ENCODE measurements at regions not wholly inside any gene's neighbourhood (a gene's known extent, or its start where the extent isn't known, plus 50 kb on each side); places are given as distances from the start of the nearest gene placed in this dataset.
A peak's percentile ranks its signal among the peaks of the same experiment; 100 is the strongest.

GRCh38 chr5:15131909-15132308, 260.3 kb upstream of the ANKH start:
- Histone ChIP-seq H3K4me1 (replicated peaks in 1 of 4; ENCODE audit: control insufficient read depth in 3 of 4, insufficient read depth in 4 of 4, low read length in 3 of 4) (no peaks in the 10 kb centered on the region), H3K27ac (ENCODE audit: low read depth, low read length) (no peak overlapping the region), H3K36me3 (ENCODE audit: control insufficient read depth in 2 of 4, insufficient read depth in 4 of 4, low read length in 3 of 4) (no peaks in the 10 kb centered on the region), H3K27me3 (replicated peaks in 1 of 4; ENCODE audit: control insufficient read depth in 3 of 4, extremely low read depth in 1 of 4, insufficient read depth in 3 of 4, low read length in 3 of 4) (no peaks in the 10 kb centered on the region), H2BK15ac (ENCODE audit: low read length) (no peak overlapping the region), H4K5ac (ENCODE audit: insufficient read length, low read depth, low read length) (no peak overlapping the region), H4K20me1 (replicated peaks in 1 of 2; ENCODE audit: control insufficient read depth in 1 of 2, insufficient read depth in 2 of 2, low read length in 2 of 2) (no peaks in the 10 kb centered on the region), H3K56ac (replicated peaks; ENCODE audit: insufficient read length, low read depth, low read length) (no peak overlapping the region), H2BK5ac (ENCODE audit: low read depth, low read length) (no peak overlapping the region), H3K4ac (replicated peaks; ENCODE audit: insufficient read length, low read depth, low read length) (no peak overlapping the region), H3K79me1 (ENCODE audit: low read depth, low read length) (no peaks in the 10 kb centered on the region), H3K14ac (ENCODE audit: insufficient read length) (no peak overlapping the region), H3K23me2 (ENCODE audit: low read depth, low read length) (no peaks in the 10 kb centered on the region), H3K4me3 (ENCODE audit: extremely low read depth in 1 of 4, insufficient read depth in 2 of 4, low read depth in 3 of 4, low read length in 4 of 4) (no peak overlapping the region), H2BK20ac (ENCODE audit: low read length) (no peak overlapping the region), H4K8ac (ENCODE audit: extremely low read depth, insufficient read depth, low read length) (peak overlapping the region; percentile 25; the same call in 1 of the 2 replicates), H3K9ac (replicated peaks in 1 of 4; ENCODE audit: extremely low read depth in 1 of 4, low read depth in 3 of 4, low read length in 3 of 4) (no peak overlapping the region), H4K91ac (replicated peaks; ENCODE audit: insufficient read length, low read length) (no peak overlapping the region), H2AK5ac (ENCODE audit: low read depth, low read length) (no peak overlapping the region), H2AFZ (ENCODE audit: low read length) (no peak overlapping the region), H3K23ac (ENCODE audit: insufficient read length) (no peak overlapping the region), H3K4me2 (ENCODE audit: insufficient read depth in 1 of 2, low read depth in 2 of 2, low read length in 2 of 2) (no peak overlapping the region), H2BK12ac (ENCODE audit: low read depth, low read length) (no peak overlapping the region; the same call in 1 of the 2 replicates), H3K79me2 (ENCODE audit: control insufficient read depth in 1 of 2, insufficient read depth in 2 of 2, low read length in 2 of 2) (no peaks in the 10 kb centered on the region), H3K18ac (ENCODE audit: extremely low read depth, low read length) (no peak overlapping the region), H3K9me3 (ENCODE audit: insufficient read depth in 2 of 2, low read depth in 1 of 2, low read length in 1 of 2) (no peaks in the 10 kb centered on the region; a peak in 1 of 4 replicates), H2BK120ac (replicated peaks; ENCODE audit: low read depth, low read length) (no peak overlapping the region)
- DNase-seq (ENCODE audit: low read depth in 1 of 2, low spot score in 2 of 2) (no peak), FAIRE-seq (no peak)
- CTCF ChIA-PET (ENCODE audit: partially characterized antibody) = interaction anchor here (0.7 to 1.4 kb wide), 3 partner anchors 15 to 177 kb away, joined by 3 to 4 read pairs (median 3); no protein-coding TSS in a partner anchor
- POLR2A ChIA-PET (ENCODE audit: partially characterized antibody) = no interaction called here
- 97% methylated on average over 5 of the region's 5 CpGs; no CpG with 5 or more reads in 1 of the 2 experiments for WGBS, 2 experiments (ENCODE audit: extremely low coverage in 1 of 2, insufficient coverage in 1 of 2, insufficient read length in 1 of 2, insufficient replicate concordance in 2 of 2, low coverage in 1 of 2, low lambda C conversion rate in 2 of 2, missing lambda C conversion rate in 1 of 2)
- no peak for TF ChIP-seq SAP30 (IDR thresholded peaks at IDR 0.05; ENCODE audit: insufficient read depth, insufficient replicate concordance, low read length)
- no peak for TF ChIP-seq HDAC2 (IDR thresholded peaks at IDR 0.05; ENCODE audit: borderline replicate concordance in 1 of 2, low read depth in 2 of 2, low read length in 2 of 2)
- no peak for TF ChIP-seq CHD2 (IDR thresholded peaks at IDR 0.05; ENCODE audit: low read length)
- no peak for TF ChIP-seq CBX5 (IDR thresholded peaks at IDR 0.05; ENCODE audit: low read depth, low read length)
- no peak for TF ChIP-seq TAF7 (optimal IDR thresholded peaks at IDR 0.05; ENCODE audit: borderline replicate concordance, low read depth, low read length)
- TF ChIP-seq TAF1 (IDR thresholded peaks at IDR 0.05; ENCODE audit: low read depth, low read length) = no peak
- no peak for TF ChIP-seq BCL11A (IDR thresholded peaks at IDR 0.05; ENCODE audit: low read depth in 2 of 2, low read length in 2 of 2)
- TF ChIP-seq SIN3A (conservative IDR thresholded peaks at IDR 0.05 in 1 of 2, IDR thresholded peaks at IDR 0.05 in 1 of 2; ENCODE audit: low read depth in 1 of 2, low read length in 2 of 2) = no peak
- TF ChIP-seq YY1 (IDR thresholded peaks at IDR 0.05; ENCODE audit: low read depth, low read length) = no peak
- no peak for TF ChIP-seq CBX8 (IDR thresholded peaks at IDR 0.05; ENCODE audit: borderline replicate concordance, low read depth, low read length)
- TF ChIP-seq KDM5A (IDR thresholded peaks at IDR 0.05; ENCODE audit: low read length) = no peak
- TF ChIP-seq JUND (IDR thresholded peaks at IDR 0.05; ENCODE audit: low read length) = no peak
- TF ChIP-seq CTBP2 (IDR thresholded peaks at IDR 0.05; ENCODE audit: borderline replicate concordance, insufficient read depth, insufficient read length, low read length) = no peak

Data from H1 (cell line).